UCSD-AML1 (cell line): ENCODE measurements at regions not wholly inside any gene's neighbourhood (a gene's known extent, or its start where the extent isn't known, plus 50 kb on each side); places are given as distances from the start of the nearest gene placed in this dataset.

ENCODE experiments used
- DNase-seq: peaks from one replicate; lab custom pipeline; 2025; ENCODE audit not compliant: unreplicated experiment; lab: John Stamatoyannopoulos, UW

DNA sequence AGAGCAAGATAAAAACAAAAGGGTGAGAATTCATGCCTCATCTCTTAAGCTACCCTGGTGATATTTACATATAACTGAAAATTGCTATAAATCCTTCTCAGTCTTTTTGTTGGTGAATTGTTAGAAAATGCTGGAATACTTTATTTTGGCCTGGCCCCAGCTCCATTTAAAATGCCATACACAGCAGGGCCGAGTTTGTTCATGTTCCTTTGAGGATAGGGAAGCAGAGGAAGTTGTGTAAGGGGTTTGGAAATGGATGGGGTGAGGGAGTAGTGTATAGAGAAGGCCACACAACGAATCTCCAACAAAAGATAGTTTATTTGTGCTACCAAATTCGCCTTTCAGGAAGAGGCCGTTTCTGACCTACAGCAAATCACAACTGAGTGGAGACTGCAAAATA, 78.6 kb upstream of the ADAMTS9 start:
- no peak for DNase-seq

DNA sequence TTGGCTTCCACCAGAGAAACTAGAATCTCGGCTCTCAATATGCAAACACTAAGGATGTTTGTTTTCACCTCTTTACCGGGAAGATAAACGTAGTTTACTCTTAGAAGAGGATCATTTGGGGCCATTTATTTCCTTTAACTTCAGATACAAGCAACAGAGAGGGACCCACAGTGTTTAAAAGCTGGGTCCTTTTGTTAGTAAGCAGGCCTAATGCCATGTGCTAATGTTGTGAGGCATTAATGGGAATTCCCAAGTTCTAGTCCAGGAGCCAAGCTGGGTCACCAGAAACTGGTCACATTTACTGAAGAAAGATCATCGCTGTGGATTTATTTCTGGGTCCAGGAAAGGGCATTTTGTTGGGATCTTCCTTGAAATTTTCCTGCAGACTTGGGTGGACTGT, 78.1 kb upstream of the ADAMTS9 start:
- DNase-seq, result no peak

DNA sequence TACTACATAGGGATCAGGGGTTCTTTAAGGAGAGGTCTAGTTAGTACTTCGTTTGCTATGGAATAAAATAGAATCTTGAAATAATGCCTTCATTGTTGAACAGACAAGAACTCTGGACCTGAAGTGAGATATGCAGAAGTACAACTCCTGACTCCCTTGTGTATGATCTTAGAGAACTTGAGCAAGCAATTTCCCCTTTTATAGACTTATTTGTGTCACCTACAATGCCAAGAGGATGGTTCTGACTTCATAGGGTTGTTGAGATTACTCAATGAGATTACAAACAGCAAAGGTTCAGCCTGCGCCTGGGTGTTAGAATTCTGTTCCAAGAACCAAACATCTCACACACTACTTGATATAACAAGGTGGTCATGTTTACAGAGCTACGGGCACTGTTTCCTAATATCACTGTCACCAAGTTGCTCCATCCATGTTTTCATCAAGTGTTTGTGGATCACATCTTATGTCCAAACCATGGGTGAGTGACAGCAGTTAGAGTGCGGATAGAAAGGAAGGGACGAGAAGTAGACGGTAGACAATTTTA, 76.7 kb upstream of the ADAMTS9 start:
- DNase-seq, result no peak

DNA sequence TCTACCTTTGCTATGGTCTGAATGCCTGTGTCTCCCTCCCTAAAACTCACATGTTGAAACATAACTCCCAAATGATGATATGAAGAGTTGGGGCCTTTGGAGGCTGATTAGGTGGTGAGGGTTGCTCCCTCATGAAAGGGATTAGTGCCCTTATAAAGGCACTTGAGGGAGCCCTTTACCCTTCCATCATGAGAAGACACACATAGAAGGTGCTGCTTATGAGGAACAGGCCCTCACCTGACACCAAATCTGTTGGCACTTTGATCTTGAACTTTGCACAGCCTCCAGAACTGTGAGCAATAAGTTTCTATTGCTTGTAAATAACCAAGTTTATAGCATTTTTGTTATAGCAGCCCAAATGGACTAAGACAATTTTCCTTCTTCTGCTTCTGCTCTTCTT, 76.2 kb upstream of the ADAMTS9 start:
- DNase-seq, result no peak

DNA sequence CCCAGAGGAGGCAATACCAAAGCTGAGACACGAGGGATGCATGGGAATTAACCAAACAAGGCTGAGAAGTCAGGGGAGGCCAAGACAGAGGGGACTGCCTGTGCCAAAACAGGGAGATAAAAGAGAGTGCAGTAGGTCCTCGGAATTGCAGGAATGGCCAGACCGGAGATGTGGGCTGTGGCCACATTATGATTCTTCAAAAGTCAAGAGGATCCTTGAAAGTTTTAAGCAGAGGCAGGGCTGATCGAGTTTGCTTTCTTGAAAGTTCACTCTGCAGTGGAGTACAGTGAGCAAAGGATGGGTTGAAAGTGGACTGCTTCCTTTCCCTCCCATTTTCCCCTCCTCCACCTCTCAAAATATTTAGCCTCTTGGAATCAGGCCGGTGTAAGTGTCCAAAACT, 73.9 kb upstream of the ADAMTS9 start:
- DNase-seq, result no peak

DNA sequence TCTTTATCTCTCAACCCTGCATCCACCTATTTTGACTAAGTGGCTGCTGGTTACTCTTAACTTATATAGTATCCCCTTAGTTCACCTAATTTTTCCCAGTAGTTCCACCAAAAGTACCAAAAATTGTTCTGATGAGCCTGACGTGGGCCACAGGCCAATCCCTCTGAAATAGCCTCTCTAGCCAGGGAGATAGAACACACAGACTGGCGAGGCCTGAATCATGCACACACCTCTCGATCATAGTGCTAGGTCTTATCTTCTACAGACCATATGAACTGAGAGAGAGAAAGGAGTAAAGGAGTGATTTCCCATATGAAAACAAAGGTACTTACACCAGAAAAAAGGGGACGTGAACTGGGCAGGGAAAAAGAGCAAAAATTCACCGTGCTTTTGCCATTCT, 72.5 kb upstream of the ADAMTS9 start:
- DNase-seq, result no peak

DNA sequence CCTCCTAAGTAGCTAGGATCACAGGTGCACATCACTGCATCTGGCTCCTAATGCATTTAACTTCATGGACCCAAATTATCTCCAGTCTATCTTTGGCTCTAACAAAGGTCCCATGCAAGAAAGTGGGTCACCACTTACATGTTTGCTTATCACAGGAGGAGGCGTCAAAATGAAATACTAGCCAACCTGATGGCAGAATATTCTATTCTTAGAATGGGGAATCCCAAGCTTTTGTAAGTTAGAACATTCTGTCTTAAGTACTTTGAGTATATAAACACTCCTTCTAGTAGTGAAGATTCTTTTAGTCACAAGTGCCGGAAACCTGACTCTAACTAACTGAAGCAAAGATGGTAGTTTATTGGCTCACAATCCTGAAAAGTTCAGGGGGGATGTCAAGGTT, 72.0 kb upstream of the ADAMTS9 start:
- no peak for DNase-seq

DNA sequence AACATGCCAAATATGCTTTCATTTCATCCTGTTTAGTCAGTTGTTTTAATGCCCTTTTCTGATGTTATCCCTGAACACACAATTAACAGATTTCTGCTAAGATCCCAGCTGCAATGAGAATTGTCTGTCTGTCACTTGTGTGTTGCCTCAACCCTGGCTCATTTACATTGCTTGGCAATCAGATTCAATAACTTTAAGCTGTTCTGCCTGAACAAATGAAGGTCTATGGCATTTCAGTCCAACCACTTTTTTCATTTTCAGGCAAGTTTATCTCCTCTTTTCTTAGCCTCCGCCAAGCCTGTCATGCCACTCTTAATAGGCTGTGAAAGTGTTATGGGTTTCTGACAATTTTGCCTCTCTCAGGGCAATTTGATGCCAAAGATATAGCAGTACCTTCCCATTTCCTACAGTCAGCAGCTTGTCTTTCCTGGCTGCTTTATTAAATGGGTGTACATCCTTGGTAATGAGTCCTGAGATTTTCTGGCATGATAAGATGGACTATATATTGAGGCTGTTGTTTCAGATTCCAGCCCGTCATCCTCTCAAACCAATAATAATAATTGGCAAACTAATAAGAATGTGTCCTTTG, 68.7 kb upstream of the ADAMTS9 start:
- no peak for DNase-seq

DNA sequence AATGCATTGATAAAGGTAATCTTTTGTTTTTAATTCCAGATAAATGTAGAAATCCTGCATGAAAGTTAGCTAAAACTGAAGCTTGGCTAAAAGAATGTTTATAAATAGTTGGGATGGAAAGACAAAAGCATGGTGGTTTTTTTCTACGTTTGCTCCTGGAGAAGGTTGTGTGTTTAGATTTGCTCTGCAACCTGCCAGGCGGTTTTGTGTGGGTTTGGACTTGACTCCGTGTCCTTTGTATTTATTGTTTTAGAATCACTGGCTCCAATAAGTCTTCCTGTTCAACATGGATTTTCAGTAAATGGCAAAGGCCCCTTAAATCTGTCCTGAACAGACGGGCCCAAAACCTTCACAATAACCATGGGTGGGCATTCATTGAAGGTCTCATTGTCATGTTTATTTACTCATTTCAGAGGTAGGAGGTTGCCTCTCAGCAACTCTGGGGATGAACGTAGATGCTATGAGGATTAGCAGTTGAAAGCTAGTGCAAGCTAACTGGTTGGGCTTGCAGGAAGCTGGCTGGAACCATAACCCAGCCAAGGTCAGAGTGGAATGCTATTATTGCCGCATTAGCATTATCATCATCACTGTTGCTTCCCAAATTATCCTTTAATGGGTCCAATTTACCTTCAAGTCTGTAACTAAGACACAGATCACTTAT, 60.6 kb upstream of the ADAMTS9 start:
- no peak for DNase-seq

DNA sequence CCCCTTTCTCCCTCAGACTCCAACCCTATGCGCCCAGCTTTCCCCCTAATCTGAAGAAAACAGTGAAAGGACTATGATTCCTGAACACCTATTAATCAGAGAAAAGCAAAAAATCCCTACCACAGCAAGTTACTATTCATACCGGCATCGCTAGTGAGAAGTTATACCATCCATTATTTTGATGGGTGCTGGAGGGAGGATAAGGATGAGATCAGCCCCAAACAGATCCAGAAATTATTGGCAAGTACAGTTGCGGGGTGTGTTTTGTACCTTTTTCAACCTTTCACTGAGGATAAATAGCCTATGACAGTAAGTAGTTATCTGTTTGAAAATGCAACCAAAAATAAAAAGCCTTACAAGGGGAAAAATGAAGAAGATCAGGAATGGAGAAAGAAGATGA, 59.9 kb upstream of the ADAMTS9 start:
- no peak for DNase-seq

DNA sequence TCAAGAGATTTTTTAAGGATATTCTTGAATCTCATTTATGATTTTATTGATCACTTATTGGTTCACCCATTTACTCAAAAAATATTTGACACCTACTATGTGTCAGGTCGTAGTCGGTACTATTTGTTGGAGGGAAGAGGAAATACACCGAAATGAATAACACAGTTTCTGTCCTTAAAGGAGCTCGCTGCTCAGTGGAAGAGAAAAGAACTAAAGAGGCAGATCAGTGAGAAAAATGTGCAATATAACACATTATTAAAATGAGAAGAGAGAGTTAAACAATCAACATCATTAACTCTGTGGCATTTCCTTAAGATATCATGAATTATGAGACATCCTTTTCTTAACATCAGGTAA, 56.1 kb upstream of the ADAMTS9 start:
- DNase-seq, result no peak

DNA sequence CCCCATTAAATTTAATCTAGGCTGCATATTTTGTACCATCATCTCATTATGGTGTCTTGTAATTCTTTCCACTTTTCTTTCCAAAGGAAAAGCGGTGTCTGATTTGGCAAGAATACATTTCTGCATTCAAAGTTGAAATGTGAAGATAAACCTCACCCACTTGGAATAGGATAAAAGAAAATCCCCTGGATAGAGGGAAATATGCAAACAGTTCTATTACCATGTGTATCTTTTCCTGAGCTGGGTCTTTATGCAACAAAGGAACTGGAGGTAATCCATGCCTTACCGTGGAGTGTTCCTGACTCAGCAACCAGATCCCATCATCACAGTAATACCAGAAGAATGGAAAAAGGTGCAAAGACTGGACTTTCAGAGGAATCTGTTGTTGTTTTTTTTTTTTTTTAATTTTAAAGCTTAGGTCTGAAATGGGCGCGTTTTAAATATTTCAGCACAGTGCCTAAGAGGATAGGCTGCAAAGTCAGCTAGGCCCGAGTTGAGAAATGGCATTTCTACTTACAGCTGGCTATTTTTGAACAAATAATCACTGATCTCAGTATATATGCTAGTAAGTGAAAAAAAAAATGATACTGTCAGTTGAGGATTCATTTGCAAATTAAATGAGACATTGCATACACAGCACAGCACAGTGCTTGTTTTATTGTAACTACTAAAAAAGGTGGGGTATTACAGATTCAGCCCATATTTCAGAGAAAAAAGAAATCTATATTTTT, 55.5 kb upstream of the ADAMTS9 start:
- no peak for DNase-seq

DNA sequence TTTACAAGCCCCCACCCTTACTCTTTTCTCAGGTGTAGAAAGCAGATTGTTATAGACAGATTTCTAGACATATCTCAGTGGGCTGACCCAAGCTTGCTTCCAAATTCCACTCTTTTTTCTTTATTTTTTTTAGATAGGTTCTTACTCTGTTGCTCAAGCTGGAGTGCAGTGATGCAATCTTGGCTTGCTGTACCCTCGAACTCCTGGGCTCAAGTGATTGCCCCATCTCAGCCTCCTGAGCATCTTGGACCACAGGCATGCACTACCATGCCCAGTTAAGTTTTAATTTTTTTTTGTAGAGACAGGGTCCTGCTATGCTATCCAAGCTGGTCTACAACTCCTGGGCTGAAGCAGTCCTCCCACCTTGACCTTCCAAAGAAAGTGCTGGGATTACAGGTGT, 53.5 kb upstream of the ADAMTS9 start:
- DNase-seq, result no peak

DNA sequence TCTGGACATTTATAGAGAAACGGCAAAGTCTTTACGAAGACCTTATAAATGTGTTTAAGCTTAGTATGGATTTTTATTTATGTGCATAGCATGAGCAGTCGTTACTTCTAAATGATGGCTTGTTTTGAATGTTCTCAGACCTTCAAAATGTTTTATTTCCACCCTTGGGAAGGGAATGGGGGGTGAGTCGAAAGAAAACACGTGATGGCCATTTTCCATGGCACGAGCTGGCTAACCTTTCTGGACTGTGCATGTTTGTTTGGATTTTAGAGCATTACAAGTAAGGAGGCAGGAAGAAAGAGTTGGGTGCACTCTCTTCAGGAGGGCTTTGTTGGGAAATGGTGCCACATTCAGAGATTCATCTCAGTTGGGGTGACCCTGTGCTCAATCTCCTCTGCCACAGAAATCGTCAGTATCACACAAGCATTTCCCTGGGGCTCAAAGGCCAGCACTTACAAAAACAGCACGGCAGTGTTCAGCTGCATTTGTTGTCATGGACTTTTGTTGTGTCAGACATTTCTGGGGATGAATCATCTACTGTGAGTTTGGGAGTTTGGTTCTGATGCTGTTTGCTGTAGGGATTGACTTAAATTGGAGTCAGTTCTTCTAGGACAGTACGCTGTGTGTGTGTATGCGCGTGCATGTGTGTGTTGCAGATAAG, 52.3 kb upstream of the ADAMTS9 start:
- no peak for DNase-seq
